Uterus (tissue), 2 donors: ENCODE measurements at regions not wholly inside any gene's neighbourhood (a gene's known extent, or its start where the extent isn't known, plus 50 kb on each side); places are given as distances from the start of the nearest gene placed in this dataset.

ENCODE experiments used
- POLR2A ChIP-seq, 2 donors: fragments of 450-650 bp; IDR thresholded peaks; one replicate each; pipeline ENCODE4 v1.6.1; 2016; ENCODE audit warnings: antibody characterized with exemption in 2 of 2, mild to moderate bottlenecking in 1 of 2, moderate library complexity in 1 of 2
- TF ChIP-seq, protein P1 (sequence below), 4 experiments: fragments of 200-600 bp in 2 of 4; fragments of 450-650 bp in 2 of 4; sonication (generic) in 2 of 4; IDR thresholded peaks; one replicate each; pipeline ENCODE4 v1.5.1; 2016 to 2019; ENCODE audit warnings: antibody characterized with exemption in 4 of 4, mild to moderate bottlenecking in 2 of 4, moderate library complexity in 1 of 4

GRCh38 chr4:3386526-3386925 lies 55.2 kb upstream of the HGFAC start:
- no peak for TF ChIP-seq POLR2A (IDR thresholded peaks at IDR 0.05)
- TF ChIP-seq, protein P1, sequence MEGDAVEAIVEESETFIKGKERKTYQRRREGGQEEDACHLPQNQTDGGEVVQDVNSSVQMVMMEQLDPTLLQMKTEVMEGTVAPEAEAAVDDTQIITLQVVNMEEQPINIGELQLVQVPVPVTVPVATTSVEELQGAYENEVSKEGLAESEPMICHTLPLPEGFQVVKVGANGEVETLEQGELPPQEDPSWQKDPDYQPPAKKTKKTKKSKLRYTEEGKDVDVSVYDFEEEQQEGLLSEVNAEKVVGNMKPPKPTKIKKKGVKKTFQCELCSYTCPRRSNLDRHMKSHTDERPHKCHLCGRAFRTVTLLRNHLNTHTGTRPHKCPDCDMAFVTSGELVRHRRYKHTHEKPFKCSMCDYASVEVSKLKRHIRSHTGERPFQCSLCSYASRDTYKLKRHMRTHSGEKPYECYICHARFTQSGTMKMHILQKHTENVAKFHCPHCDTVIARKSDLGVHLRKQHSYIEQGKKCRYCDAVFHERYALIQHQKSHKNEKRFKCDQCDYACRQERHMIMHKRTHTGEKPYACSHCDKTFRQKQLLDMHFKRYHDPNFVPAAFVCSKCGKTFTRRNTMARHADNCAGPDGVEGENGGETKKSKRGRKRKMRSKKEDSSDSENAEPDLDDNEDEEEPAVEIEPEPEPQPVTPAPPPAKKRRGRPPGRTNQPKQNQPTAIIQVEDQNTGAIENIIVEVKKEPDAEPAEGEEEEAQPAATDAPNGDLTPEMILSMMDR (IDR thresholded peaks at IDR 0.05), result no peak
